ENCODE measurements at regions not wholly inside any gene's neighbourhood (a gene's known extent, or its start where the extent isn't known, plus 50 kb on each side); places are given as distances from the start of the nearest gene placed in this dataset.

- TF ChIP-seq, protein P1, sequence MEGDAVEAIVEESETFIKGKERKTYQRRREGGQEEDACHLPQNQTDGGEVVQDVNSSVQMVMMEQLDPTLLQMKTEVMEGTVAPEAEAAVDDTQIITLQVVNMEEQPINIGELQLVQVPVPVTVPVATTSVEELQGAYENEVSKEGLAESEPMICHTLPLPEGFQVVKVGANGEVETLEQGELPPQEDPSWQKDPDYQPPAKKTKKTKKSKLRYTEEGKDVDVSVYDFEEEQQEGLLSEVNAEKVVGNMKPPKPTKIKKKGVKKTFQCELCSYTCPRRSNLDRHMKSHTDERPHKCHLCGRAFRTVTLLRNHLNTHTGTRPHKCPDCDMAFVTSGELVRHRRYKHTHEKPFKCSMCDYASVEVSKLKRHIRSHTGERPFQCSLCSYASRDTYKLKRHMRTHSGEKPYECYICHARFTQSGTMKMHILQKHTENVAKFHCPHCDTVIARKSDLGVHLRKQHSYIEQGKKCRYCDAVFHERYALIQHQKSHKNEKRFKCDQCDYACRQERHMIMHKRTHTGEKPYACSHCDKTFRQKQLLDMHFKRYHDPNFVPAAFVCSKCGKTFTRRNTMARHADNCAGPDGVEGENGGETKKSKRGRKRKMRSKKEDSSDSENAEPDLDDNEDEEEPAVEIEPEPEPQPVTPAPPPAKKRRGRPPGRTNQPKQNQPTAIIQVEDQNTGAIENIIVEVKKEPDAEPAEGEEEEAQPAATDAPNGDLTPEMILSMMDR (IDR thresholded peaks at IDR 0.05): no peak
- Histone ChIP-seq H3K4me3 (no peak overlapping the region), H3K9me3 (no peaks in the 10 kb centered on the region), H3K27me3 (no peaks in the 10 kb centered on the region), H3K27ac (no peak overlapping the region), H3K36me3 (no peaks in the 10 kb centered on the region), H3K4me1 (no peaks in the 10 kb centered on the region)
- ATAC-seq: no peak
- 71 to 79% methylated on average over 2 of the region's 2 CpGs for WGBS, 2 donors
- DNase-seq: no peak
- no peak for FAIRE-seq
- intact Hi-C loops (cut with DNase I): no loop called here
These were observed 318.5 kb upstream of the CWC22 start for GRCh38 chr2:180325416-180326120.

GRCh38 chr2:180324182-180324581 lies 317.1 kb upstream of the CWC22 start:
- H3K27me3 ChIP-seq: no peaks in the 10 kb centered on the region
- no peak overlapping the region for H3K27ac ChIP-seq
- H3K4me3 ChIP-seq: no peak overlapping the region
- H3K36me3 ChIP-seq: no peaks in the 10 kb centered on the region
- TF ChIP-seq, protein P1 (IDR thresholded peaks at IDR 0.05): no peak
- no peaks in the 10 kb centered on the region for H3K9me3 ChIP-seq
- FAIRE-seq (no peak), ATAC-seq (no peak), DNase-seq (no peak)
- intact Hi-C loops (cut with DNase I): no loop called here
- no peaks in the 10 kb centered on the region for H3K4me1 ChIP-seq

DNA sequence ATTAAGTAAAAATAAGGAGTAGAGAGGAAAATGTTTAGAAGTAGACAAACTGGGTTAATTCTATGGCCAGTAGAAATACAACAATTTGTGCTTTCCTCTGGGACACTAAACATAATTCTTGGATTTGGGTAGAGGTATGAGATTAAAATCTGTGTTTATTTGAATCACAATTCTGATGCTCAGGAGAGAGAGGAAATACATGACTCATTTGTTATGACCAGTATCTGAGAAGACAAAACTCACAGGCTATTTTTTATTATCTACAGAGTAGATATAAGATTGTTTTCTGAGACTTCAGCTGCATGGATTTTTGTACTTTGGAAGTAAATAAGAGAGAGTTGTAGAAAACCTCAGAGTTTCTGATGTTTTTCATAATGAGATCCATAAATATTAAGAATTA lies 315.7 kb upstream of the CWC22 start:
- FAIRE-seq: no peak
- intact Hi-C loops (cut with DNase I): no loop called here
- Histone ChIP-seq H3K4me3 (no peak overlapping the region), H3K9me3 (no peaks in the 10 kb centered on the region), H3K36me3 (no peaks in the 10 kb centered on the region), H3K4me1 (no peaks in the 10 kb centered on the region), H3K27me3 (no peaks in the 10 kb centered on the region), H3K27ac (no peak overlapping the region)
- no peak for ATAC-seq
- DNase-seq: no peak
- TF ChIP-seq, protein P1 (IDR thresholded peaks at IDR 0.05): no peak

- Histone ChIP-seq H3K36me3 (no peaks in the 10 kb centered on the region), H3K27me3 (no peaks in the 10 kb centered on the region), H3K4me1 (no peaks in the 10 kb centered on the region), H3K9me3 (no peaks in the 10 kb centered on the region), H3K4me3 (no peak overlapping the region), H3K27ac (no peak overlapping the region)
- TF ChIP-seq, protein P1 (IDR thresholded peaks at IDR 0.05): no peak
- FAIRE-seq (no peak), ATAC-seq (no peak), DNase-seq (no peak)
- intact Hi-C loops (cut with DNase I): no loop called here
These were observed 312.7 kb upstream of the CWC22 start for GRCh38 chr2:180319586-180320405.

DNA sequence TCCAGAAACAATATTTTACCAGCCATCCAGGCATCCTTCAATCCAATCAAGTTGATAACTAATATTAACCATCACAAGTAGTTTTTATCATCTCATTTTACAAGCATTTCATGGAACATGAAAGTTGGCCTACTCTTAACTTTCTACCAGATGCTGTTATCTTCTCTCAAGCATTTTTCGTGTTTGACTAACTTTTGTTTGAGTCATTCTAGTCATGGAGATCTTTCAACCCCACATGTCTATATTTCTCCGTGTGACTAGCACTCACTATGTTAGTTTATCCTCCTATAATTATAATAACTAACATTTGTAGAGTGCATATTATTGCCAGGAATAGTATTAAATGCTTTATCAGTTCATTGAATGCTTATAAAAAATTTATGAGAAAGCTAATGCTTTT lies 307.0 kb upstream of the CWC22 start:
- no peak for DNase-seq
- intact Hi-C loops (cut with DNase I): no loop called here
- no peak for ATAC-seq
- no peak for FAIRE-seq
- Histone ChIP-seq H3K9me3 (no peaks in the 10 kb centered on the region), H3K27ac (no peak overlapping the region), H3K4me1 (no peaks in the 10 kb centered on the region), H3K27me3 (no peaks in the 10 kb centered on the region), H3K36me3 (no peaks in the 10 kb centered on the region), H3K4me3 (no peak overlapping the region)
- TF ChIP-seq, protein P1 (IDR thresholded peaks at IDR 0.05): no peak
- 54 to 56% methylated on average over 2 of the region's 2 CpGs for WGBS, 2 donors
